PFSK-1 (cell line): ENCODE measurements at regions not wholly inside any gene's neighbourhood (a gene's known extent, or its start where the extent isn't known, plus 50 kb on each side); places are given as distances from the start of the nearest gene placed in this dataset.

Experiments
- FOXP2 ChIP-seq: optimal IDR thresholded peaks from 2 replicates; pipeline ENCODE3; 2011; ENCODE audit warnings: borderline replicate concordance, control low read depth, inconsistent platforms; ENCODE audit not compliant: insufficient read depth; ENCODE audit errors: extremely low read length, extremely low read depth
- POLR2AphosphoS5 ChIP-seq: IDR thresholded peaks from 2 replicates; pipeline ENCODE4 v1.6.1; 2012; ENCODE audit warnings: low read depth, mild to moderate bottlenecking, control low read depth, low read length, moderate library complexity
- SIN3A ChIP-seq: IDR thresholded peaks from 2 replicates; pipeline ENCODE4 v1.6.1; 2012; ENCODE audit warnings: mild to moderate bottlenecking, low read length, moderate library complexity, borderline replicate concordance; ENCODE audit not compliant: insufficient read depth
- TAF1 ChIP-seq: IDR thresholded peaks from 2 replicates; pipeline ENCODE4 v1.6.1; 2012; ENCODE audit warnings: low read length, control low read depth, borderline replicate concordance; ENCODE audit not compliant: insufficient read depth
- TF ChIP-seq, protein P1 (sequence below), 2 experiments: IDR thresholded peaks; 2 replicates each; pipeline versions ENCODE4 v1.6.1 to v1.8.0; 2011 to 2012; ENCODE audit warnings: low read depth in 2 of 2, low read length in 2 of 2, control low read depth in 1 of 2, inconsistent platforms in 1 of 2, mild to moderate bottlenecking in 1 of 2, moderate library complexity in 1 of 2; ENCODE audit not compliant: insufficient read depth in 1 of 2

DNA sequence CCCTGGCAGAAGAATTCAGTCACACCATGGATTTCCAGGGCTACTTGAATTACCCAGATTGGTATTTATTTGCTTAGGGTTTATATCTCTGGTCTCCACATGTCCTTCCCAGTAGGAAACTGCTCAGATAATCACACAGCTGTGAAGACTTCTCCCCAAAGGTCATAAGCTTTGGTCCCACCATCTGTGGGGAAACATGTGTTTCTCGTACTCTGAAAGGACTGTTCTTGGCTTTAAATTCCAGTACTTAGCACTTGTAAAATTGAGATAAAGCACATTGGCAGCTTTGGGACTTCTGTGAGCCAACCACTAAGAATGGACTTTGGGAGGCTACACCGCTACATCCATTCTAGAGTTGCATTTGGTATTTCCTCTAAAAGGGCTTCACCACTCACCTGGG is 205.3 kb upstream of the FOXA2 start:
- TF ChIP-seq SIN3A, result no peak
- no peak for TF ChIP-seq TAF1
- TF ChIP-seq, protein P1, sequence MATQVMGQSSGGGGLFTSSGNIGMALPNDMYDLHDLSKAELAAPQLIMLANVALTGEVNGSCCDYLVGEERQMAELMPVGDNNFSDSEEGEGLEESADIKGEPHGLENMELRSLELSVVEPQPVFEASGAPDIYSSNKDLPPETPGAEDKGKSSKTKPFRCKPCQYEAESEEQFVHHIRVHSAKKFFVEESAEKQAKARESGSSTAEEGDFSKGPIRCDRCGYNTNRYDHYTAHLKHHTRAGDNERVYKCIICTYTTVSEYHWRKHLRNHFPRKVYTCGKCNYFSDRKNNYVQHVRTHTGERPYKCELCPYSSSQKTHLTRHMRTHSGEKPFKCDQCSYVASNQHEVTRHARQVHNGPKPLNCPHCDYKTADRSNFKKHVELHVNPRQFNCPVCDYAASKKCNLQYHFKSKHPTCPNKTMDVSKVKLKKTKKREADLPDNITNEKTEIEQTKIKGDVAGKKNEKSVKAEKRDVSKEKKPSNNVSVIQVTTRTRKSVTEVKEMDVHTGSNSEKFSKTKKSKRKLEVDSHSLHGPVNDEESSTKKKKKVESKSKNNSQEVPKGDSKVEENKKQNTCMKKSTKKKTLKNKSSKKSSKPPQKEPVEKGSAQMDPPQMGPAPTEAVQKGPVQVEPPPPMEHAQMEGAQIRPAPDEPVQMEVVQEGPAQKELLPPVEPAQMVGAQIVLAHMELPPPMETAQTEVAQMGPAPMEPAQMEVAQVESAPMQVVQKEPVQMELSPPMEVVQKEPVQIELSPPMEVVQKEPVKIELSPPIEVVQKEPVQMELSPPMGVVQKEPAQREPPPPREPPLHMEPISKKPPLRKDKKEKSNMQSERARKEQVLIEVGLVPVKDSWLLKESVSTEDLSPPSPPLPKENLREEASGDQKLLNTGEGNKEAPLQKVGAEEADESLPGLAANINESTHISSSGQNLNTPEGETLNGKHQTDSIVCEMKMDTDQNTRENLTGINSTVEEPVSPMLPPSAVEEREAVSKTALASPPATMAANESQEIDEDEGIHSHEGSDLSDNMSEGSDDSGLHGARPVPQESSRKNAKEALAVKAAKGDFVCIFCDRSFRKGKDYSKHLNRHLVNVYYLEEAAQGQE (IDR thresholded peaks at IDR 0.05; ENCODE audit: insufficient read depth in 1 of 2, low read depth in 2 of 2, low read length in 2 of 2), result no peak
- no peak for TF ChIP-seq POLR2AphosphoS5
- TF ChIP-seq FOXP2, result no peak

DNA sequence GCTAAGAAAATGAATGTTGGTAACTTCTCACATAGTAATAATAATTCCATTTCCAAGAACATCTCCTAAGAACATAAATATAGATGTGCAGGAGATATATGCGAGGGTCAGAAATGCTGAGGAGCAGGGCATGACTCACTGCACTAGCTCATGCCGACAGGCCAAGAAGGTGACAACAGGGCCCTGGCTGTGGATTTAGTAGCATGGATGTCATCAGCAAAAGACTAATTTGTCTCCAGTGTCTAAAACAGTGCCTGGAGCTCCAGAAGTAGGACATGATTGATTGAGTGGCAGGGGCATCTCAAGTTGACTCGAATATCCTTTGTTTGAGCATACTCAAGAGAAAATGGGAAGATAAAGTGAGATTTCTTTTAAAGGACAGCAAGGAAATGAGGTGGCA is 207.0 kb upstream of the FOXA2 start:
- TF ChIP-seq, protein P1 (IDR thresholded peaks at IDR 0.05; ENCODE audit: insufficient read depth in 1 of 2, low read depth in 2 of 2, low read length in 2 of 2), result no peak
- TF ChIP-seq TAF1, result no peak

DNA sequence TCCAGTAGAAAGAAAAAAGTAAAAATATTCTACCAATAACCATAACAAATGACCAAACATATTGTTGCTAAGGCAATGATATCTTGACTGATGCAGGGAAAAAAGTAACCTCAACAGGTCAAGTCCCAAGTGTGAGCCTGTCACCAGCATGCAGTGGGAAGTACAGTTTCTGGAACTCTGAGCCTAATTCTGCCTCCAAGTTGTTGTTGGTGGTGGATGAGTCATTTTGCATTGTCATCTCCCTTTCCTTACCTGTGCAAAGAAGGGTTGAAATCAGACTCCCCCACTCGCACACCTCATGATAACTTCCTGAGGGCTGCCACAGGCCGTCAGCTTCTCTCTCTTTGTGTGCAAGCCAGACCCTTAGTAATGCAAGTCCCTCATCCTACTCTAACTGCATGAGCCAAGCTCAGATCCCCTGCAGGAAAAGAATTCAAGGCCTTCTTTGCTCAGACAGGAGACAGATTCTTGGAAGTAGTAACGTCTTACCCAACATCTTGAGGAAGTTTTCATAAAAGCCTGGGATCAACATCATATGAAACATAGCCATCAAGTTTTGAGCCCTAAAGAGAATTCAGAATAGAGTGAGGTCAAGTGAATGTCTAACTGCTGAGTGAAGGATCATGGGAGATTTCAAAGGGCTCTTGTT is 207.6 kb upstream of the FOXA2 start:
- TF ChIP-seq, protein P1 (IDR thresholded peaks at IDR 0.05; ENCODE audit: insufficient read depth in 1 of 2, low read depth in 2 of 2, low read length in 2 of 2), result no peak
- no peak for TF ChIP-seq TAF1
- TF ChIP-seq FOXP2, result no peak
- no peak for TF ChIP-seq POLR2AphosphoS5
- no peak for TF ChIP-seq SIN3A

DNA sequence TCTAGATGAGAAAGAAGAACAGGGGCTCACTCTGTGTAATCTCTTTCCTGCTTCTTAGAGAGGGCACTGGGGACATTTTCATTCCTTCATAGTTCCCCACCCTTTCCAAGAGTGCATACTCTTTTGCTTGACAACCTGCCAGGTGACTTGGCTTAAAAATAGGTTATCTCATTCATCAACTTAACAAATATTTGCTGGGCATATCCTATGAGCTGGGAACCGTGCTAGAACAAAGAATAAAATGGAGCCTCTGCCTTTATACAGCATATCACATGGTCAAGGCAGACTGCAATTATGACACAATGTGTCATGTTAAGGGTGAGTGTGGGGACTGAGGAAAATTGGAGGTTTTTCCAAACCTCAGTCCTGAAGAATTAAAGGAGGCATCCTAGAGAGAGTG is 209.8 kb upstream of the FOXA2 start:
- TF ChIP-seq, protein P1 (IDR thresholded peaks at IDR 0.05; ENCODE audit: insufficient read depth in 1 of 2, low read depth in 2 of 2, low read length in 2 of 2), result no peak
- no peak for TF ChIP-seq FOXP2
- no peak for TF ChIP-seq TAF1
- TF ChIP-seq POLR2AphosphoS5, result no peak
- TF ChIP-seq SIN3A, result no peak

DNA sequence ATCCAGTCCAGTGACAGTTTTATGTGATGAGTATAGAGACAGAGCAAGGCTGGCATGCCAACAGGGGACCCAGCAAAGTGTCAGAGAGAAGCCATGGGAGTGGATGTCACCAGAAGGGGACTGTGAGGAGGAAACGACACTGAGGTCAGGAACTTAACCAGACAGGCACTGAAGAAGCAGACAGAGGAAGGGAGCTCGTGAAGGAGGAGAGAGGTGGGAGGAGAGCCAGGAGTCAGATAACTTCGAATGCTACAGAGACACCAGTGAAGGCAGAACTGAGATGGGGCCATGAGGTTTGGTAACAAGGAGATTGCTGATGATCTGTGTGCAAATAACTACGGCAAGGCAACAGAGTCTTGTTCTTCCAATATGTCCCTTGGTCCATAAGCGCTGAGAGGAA is 211.1 kb upstream of the FOXA2 start:
- no peak for TF ChIP-seq FOXP2
- no peak for TF ChIP-seq POLR2AphosphoS5
- TF ChIP-seq, protein P1 (IDR thresholded peaks at IDR 0.05; ENCODE audit: insufficient read depth in 1 of 2, low read depth in 2 of 2, low read length in 2 of 2), result no peak
- TF ChIP-seq TAF1, result no peak
- no peak for TF ChIP-seq SIN3A
